ENCODE measurements at regions not wholly inside any gene's neighbourhood (a gene's known extent, or its start where the extent isn't known, plus 50 kb on each side); places are given as distances from the start of the nearest gene placed in this dataset.

DNA sequence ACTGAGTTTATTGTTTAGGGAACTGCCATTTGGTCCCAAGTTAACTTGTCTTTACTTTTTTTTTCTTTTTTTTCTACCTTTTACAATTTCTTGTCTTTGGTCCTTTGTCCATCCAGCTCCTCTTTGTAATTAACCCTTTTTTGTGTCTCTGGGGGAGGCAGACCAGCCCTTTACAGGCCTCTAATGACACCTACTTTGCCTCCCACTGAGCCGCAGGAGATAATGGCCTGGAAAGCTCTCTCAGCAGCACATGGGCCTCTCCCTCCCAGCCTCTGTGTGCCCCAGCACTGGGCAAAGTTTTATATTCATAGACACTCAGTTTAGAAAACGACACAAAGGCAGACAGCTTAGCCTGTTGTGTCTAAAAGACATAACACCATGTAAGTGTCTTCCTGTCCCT, 480.4 kb downstream of the SOX6 start:
- DNase-seq (ENCODE audit: low read depth in 2 of 2): no peak

DNA sequence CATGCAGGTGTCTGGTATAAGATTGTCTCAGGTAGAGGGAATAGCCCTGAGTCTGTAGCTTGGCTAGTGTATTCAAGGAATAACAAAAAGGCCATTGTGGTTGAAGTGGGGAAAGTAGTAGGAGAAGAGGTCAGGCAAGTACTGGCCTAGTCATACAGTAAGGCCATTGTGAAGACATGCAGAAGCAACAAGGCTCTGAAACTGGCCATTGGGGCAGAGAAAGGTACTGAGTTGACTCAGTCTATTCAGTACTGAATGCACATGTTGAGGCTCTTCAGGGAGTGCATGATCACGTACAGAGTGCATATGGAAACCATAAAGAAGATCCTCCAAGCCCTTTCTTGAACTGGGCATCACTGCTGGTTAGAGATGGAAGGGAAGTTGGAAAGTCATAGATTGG, 477.6 kb downstream of the SOX6 start:
- no peak for DNase-seq (ENCODE audit: low read depth in 2 of 2)

DNA sequence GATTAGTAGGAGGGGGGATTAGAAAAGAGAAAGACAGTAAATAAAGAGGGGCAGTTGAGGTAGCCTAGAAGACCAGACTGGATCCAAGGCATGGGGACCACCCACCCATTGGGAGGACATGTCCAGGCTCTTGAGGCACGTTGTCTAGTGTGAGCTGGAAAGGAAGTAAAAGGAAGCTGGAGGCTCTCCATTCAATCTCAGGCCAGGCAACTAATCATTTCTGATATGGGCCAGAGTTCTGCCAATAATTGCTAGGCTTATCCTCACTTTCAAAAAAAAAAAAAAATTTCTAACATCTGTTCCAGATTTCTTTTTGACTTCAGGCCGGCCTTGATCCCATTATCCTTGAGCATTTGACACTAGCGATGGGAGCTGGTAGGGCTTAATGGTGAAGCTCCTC, 476.1 kb downstream of the SOX6 start:
- no peak for DNase-seq (ENCODE audit: low read depth in 2 of 2)

DNA sequence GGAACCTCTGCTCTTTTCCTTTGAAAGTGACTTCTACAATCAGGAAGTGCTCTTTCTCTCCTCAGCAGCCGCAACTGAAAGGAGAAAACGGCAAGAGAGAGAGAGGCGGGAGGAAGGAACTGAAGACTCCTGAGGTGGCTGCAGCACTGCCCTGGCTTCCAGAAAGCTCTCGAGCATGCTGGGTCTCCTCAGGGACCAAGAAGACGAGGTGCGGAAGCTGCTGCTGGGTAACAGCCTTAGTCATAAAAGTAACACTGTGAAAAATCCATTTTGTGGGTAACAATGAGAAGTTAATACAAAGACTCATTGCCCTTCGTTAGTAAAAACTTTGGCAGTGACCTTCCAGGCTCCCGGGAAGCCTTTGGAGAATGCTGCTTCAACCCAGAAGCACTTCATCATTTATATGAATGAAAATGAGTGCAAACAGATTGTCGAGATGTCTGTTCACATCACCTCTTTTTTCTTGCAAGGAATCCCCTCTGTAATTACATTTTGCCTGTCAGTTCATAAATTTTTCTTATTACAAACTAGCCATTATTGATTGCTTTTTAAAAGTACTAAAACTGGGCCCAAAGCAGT, 473.4 kb downstream of the SOX6 start:
- no peak for DNase-seq (ENCODE audit: low read depth in 2 of 2)

DNA sequence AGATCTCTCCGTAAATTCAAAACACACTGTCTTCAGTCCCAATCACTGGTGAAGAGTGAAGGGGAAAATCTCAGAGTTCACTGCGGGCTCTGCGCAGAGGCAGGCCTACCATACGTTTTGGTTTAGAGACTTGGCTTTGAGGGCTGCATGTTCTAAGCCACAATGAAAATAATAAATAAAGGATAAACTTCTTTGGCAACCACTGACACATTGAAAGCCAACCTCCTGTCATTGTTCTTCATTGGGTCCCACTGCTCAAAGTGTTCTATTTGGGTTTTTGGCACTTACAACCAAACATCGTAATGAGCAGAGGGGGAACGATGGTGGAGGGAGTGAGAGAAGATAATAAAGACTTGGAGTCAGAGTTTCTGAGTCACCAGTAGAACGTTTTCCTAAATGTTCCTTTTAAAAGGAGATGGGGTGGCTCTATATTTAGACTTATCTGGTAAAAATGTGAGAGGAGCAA, 472.9 kb downstream of the SOX6 start:
- no peak for DNase-seq (ENCODE audit: low read depth in 2 of 2)

DNA sequence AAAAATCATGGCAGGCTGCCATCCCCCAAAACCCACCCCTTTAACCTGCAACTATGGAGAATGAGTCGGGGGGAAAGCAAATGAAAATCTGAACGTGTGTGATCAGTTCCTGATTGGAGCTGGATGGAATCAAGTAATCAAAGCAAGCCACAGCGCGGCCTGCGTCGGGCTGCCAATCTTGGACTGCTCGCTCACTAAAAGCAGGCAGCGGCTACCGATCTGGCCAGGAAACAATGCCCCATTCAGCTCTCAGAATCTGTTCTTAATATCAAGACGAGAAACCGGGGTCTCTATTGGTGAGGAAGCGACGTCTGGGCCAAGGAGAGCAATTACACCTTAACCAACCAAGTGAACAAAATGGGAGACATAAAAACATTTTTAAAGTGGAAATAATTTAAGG, 472.2 kb downstream of the SOX6 start:
- DNase-seq (ENCODE audit: low read depth in 2 of 2): no peak

DNA sequence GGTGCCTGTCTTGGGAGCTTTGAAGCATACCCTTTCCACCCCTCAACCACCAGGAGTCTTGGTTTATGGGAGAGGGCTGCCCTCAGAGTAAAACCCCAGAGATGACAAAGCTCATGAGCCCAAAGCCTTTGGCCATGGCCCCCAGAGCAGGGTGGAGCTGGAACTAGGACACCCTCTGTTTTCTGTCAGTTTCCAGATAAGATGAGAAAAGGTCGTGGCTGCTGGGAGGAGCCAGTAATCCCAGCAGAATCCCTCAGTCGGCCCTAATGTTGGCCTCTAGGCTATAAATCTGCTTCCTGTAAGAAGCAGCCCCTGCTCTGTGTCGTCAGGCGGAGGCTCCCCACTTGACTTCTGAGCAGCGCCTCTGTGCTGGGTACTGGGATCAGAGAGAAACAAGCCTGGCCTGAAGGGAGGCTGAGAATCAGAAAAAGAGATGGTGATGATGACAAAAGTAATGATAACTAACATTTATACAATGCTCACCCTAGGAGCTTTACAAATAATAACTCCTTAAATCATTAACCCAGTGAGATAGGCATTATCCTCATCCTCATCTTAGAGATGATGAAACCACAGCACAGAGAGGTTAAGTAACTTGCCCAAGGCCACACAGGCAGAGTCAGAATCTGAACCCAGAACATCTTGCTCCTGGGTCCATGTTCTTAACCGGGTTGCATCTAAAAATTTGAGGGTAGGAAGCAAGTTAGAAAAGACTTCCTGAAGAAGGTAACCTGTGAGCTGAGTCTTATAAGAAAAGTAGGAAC, 471.4 kb downstream of the SOX6 start:
- DNase-seq (ENCODE audit: low read depth in 2 of 2): no peak

DNA sequence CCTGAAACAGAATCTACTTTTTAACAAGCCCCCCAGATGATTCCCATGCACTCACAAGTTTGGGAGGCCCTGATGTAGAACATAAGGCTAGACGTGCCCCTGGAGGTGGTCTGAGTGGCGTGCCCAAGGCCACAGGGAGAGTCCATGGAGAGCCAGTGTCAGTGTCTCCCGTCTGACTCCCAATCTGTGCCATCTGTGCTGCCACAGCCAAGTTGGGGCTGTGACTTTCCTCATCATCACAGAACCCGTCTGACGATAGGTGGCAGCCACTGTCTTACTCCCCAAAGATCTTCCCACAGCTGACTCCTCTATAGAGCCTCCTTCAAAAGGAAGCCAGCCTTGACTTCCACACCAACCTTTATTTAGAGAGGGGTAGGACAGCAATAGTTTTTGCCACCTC, 470.5 kb downstream of the SOX6 start:
- no peak for DNase-seq (ENCODE audit: low read depth in 2 of 2)

DNA sequence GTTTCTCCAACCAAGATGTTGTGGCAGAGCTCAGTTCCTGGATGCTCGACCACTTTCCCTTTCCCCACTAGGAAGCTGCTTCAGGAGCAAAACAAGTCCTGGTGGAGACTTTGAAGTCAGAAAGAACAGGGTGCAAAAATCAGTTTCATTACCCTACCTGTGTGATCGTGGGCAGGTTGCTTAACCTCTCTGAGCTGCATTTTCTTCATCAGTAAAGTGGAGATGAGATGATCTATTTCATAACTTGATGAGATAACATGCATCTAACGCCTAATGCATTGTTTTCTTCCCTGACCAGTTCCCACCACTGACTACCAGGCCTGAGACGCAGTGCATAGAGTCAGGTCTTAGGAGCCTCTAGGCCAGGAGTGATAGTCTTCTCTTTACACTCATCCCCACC, 470.0 kb downstream of the SOX6 start:
- no peak for DNase-seq (ENCODE audit: low read depth in 2 of 2)

DNA sequence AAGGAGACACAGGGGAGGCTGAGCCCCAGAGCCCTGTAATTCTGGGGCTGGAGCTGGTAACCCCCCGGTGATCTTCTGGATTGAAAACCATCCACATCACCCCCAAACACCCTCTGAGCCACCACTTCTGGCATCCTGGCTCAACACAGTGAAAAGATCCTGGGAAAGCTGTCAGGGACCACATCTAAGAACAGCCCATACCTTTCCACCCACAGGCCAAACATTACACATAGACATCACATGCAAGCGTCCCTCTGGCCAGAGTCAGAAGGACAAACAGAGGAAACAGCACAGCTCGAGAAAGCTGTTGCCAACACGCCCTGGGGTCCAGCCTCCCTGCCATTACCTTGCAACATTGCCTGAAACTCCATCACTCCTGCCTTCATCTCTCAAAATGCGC, 469.5 kb downstream of the SOX6 start:
- DNase-seq (ENCODE audit: low read depth in 2 of 2): no peak

DNA sequence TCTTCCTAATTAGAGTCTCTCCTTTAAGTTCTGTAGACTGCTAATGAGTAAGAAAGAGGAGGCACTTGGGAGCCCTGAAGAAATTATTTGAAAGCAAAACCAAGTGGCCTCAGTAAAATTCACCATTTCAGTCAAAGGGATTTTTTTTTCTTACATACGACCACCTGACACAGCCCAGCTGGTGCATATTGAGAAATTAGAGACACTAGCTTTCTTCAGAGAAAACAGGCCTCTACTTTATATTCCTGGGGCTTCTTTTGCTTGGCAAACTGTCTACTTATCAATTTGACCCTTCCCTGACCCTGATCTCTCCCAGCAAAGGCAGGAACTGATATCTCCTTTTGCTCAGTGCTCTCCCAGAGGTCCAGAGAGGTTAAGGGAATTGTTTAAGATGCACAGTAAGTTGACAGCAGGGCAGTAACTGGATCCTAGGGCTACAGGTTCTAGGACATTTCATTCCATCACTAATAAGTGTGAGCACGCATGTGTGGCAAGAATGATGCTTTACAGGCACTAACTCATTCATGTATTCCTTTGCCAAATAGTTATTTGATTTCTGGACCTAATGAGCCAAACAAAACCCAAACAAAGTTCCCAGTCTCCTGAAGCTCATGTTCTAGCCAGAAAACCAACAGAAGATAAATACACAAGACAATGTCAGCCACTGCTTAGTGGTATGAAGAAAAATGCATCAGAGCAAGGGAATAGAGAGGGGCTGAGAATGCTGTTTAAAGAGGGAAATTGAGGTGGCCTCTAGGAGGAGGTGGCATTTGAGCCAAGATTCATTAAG, 467.6 kb downstream of the SOX6 start:
- DNase-seq (ENCODE audit: low read depth in 2 of 2): no peak

DNA sequence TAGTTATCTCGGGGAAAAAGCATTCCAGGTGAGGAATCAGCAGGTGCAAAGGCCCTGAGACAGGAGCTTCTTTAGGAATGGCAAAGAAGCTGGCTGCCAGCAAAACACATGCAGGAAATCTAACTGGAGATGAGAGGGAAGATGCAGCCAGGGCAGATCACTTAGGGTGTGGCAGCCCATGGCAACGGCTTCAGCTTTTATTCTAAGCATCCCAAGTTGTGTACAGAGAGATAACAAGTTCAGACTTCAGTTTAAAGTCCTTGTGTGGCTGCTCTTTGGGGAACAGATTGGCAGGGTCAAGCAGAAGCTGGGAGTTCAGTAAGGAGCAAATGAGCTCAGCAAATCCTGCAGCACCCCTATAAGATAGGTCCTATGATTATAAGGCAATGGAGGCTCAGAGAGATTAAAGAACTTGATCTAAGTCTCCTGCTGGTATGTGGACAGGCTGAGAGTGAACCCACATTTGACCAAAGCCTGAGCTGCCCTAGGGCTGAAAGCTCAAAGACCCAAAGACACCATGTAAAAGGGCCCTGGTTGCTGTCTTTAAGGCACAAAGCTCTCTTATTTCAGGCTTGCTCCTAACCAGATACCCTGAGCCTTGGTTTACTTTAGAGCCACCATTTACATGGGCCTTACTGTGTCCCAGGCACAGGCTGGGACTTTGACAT, 466.8 kb downstream of the SOX6 start:
- DNase-seq (ENCODE audit: low read depth in 2 of 2): no peak

DNA sequence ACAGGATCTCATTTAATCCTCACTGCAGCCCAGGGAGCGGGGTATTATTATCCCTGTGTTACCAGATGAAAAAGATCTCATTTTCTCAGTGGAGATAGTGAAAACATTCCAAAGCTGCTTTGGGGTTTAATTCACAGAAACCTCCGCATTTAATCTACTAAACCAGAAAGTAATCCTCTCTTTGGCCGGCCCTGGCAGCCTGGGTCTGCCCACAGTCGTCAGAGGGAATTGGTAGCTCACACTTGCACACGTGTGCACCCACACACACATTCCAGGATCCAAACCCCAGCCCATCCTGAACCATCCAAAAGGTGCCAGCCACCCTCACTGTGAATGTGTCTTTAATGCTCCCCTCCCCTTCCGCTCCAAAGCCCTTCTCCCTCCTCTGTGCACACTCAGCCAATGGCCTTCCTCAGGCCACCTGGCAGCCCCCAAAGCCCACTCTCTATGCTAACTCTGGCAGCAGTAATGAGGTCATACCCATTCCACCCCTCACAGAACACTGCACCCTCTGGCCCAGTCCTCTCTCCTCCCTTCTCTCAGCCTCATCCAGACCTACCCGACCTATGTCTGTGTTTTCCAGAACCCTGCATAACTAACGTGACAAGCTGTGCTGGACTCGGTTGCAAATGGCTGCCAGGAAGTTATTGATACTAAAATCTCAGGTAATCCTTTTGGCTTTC, 466.2 kb downstream of the SOX6 start:
- DNase-seq (ENCODE audit: low read depth in 2 of 2): no peak

DNA sequence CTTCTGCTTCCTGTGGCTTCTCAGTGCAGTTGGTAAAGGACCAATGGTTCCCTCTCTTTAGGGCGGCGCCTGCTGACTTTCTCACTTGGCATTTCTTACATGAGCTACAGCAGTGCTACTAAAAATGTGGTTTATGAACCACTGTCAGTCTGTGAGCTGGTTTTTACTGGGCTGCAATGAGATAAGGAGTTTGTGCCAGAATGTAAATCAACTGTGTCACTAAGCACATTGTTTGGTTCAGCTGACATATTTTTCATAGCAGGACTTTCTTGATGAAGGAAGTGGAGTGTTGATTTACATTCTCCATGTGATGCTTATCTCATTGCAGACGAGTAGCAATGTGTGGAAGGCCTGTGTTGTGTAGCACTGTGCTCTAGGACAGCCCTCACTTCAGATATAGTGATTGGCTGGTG, 463.3 kb downstream of the SOX6 start:
- no peak for DNase-seq (ENCODE audit: low read depth in 2 of 2)

DNA sequence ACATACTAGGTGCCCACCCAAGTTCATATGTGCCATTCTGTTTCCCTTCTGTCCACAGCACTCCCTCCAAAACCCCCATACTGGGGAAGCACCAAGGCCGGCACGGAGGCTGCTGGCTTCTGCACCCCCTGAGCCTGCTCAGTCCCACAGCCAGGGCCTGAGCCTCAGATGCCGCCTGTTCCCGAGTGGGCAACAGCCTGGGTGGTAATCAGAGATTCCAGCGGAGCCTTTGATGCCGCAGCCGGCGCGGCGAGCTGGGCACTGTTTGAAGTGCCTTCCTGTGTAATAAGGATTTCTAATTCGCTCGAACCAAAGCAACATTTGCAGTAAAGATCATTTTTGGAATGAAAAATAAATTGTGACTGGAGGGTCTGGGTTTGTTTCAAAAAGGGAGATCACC, 460.3 kb downstream of the SOX6 start:
- DNase-seq (ENCODE audit: low read depth in 2 of 2): no peak

DNA sequence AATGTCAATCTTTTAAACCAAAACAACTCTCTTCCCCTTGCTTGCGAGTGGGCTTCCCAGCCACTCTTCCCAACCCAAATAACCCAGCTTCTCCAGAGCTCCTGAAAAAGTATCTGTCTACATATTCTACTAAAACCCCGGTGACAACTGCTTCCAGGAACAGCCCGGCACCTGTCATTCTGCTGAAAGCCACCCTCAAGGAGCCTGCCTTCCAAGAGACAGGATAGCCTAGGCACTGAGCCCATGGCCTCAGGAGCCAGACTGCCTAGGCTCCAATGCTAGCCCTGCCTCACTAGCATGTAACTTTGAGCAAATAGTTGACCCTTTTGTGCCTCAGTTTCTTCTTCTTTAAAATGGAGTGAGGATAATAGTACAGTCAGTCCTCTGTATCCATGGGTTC, 459.8 kb downstream of the SOX6 start:
- no peak for DNase-seq (ENCODE audit: low read depth in 2 of 2)

DNA sequence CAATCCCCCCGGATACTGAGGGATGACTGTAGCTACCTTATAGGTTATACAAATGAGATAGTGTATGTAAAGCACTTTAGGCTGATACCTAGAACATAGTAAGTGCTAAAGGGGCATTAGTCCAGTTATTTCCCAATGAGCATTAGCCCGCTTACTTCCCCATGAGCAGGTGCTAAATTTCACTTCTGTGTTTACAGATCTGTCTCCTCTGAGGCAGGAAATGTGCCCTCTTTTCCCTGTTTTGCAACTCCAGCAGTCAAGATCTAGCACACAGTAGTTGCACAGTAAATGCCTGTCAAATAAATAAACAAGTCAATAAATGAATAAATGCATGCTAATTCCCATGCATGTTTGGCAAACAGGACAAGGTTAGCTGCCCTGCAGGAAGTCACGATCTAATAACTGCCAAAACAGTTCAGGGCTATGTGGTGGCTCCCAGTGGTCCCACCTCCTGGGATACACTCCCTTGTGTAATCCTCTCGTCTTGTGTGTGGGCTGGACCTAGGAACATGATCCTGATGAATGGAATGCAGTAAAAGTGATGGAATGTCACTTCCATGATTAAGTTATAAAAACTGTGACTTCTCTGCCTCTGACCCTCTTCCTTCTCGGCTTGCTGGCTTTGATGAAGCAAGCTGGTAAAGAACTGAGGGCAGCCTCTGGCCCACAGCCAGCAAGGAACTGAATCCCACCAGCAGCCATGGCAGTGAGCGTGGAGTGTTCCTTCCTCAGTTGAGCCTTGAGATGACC, 459.0 kb downstream of the SOX6 start:
- DNase-seq (ENCODE audit: low read depth in 2 of 2): no peak

DNA sequence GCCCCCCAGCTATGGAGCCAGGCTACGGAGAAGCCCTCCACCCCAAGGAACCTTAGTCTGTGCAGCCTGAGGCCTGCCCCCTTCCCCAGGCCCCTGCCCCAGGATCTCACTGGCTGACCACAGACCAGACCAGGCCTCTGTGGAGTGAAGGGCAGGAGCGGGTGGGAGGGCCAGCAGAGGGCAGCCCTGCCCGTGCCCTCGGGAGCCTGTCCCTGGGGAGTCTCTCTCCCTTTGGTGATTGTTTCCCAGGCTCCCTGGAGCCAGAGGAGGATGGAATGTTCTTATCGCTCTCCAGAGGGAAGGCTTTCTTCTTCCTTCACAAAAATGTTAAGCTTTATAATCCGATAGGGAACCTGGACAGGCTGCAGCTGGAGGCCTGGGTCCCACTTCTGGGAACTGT, 455.3 kb downstream of the SOX6 start:
- DNase-seq (ENCODE audit: low read depth in 2 of 2): no peak

DNA sequence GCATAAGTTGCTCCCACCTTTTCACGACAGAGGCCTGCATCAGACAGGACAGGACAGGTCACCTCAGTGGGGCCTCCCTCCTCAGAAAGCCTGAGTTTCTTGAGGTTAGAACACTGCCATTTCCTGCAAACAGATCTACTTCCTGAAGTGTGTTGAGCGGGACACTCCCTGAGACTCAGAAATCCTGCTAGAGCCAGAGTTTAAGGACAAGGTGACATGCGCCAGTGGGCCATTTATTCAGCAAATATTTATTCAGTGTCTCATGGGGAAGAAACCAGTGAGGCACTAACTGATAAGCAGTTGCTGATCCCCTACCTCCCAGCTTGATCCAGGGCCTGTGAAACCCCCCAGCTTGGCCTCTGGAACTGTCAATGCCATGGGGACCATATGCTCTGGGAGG, 454.6 kb downstream of the SOX6 start:
- DNase-seq (ENCODE audit: low read depth in 2 of 2): no peak

DNA sequence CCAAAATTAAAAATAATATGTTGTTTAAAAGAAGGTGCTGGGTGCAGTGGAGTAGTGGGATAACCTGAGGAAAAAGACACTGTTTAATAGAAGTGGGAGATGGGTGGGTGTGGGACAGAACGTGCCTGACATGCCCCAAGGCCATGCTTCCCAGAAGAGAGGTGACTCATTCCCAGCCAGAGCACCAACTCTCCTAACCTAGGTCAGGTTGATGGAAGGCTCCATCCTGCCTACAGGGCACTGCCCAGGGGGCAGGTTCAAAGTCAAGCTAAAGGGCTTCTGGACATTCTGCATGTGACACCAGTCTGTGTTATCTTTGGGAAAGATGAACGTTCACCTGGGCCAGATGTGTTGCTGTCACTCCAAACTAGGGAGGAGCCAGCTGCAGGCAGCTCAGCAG, 453.1 kb downstream of the SOX6 start:
- DNase-seq (ENCODE audit: low read depth in 2 of 2): no peak
